ENCODE measurements at regions not wholly inside any gene's neighbourhood (a gene's known extent, or its start where the extent isn't known, plus 50 kb on each side); places are given as distances from the start of the nearest gene placed in this dataset.
"Not testable (repeated sequence)": the region's sequence is repeated elsewhere in the genome, so short reads cannot be mapped to it uniquely, and the experiment has no call there.

GRCh38 chr5:68838157-68838718 lies 255.6 kb upstream of the SLC30A5 start:
- no peaks in the 10 kb centered on the region for H3K27me3 Mint-ChIP-seq
- no peaks in the 10 kb centered on the region for H3K36me3 Mint-ChIP-seq (ENCODE audit: low read depth)
- DNase-seq, result no peak
- H3K4me1 Mint-ChIP-seq (ENCODE audit: low read depth), result no peaks in the 10 kb centered on the region
- H3K4me3 Mint-ChIP-seq, result no peak overlapping the region
- no peak overlapping the region for H3K27ac Mint-ChIP-seq
- H3K9me3 Mint-ChIP-seq, result no peaks in the 10 kb centered on the region

GRCh38 chr5:68839019-68839552 lies 254.7 kb upstream of the SLC30A5 start:
- H3K27me3 Mint-ChIP-seq, result no peaks in the 10 kb centered on the region
- no peak overlapping the region for H3K4me3 Mint-ChIP-seq
- DNase-seq, result no peak
- H3K9me3 Mint-ChIP-seq, result no peaks in the 10 kb centered on the region
- H3K27ac Mint-ChIP-seq, result no peak overlapping the region
- no peaks in the 10 kb centered on the region for H3K4me1 Mint-ChIP-seq (ENCODE audit: low read depth)
- H3K36me3 Mint-ChIP-seq (ENCODE audit: low read depth), result no peaks in the 10 kb centered on the region

- Mint-ChIP-seq H3K36me3 (ENCODE audit: low read depth) (no peaks in the 10 kb centered on the region), H3K9me3 (no peaks in the 10 kb centered on the region), H3K4me3 (no peak overlapping the region), H3K27me3 (no peaks in the 10 kb centered on the region), H3K27ac (no peak overlapping the region), H3K4me1 (ENCODE audit: low read depth) (no peaks in the 10 kb centered on the region)
- no peak for DNase-seq
Measured at GRCh38 chr5:68843624-68844364, 250.0 kb upstream of the SLC30A5 start.

GRCh38 chr5:68845131-68845530 lies 248.7 kb upstream of the SLC30A5 start:
- Mint-ChIP-seq H3K36me3 (ENCODE audit: low read depth) (no peaks in the 10 kb centered on the region), H3K9me3 (no peaks in the 10 kb centered on the region), H3K4me3 (no peak overlapping the region), H3K27me3 (no peaks in the 10 kb centered on the region), H3K27ac (no peak overlapping the region), H3K4me1 (ENCODE audit: low read depth) (no peaks in the 10 kb centered on the region)
- no peak for DNase-seq

GRCh38 chr5:68846828-68847227 lies 247.0 kb upstream of the SLC30A5 start:
- H3K4me1 Mint-ChIP-seq (ENCODE audit: low read depth), result no peaks in the 10 kb centered on the region
- H3K9me3 Mint-ChIP-seq, result no peaks in the 10 kb centered on the region
- no peak for DNase-seq
- H3K27ac Mint-ChIP-seq, result no peak overlapping the region
- no peak overlapping the region for H3K4me3 Mint-ChIP-seq
- H3K36me3 Mint-ChIP-seq (ENCODE audit: low read depth), result no peaks in the 10 kb centered on the region
- no peaks in the 10 kb centered on the region for H3K27me3 Mint-ChIP-seq

- Mint-ChIP-seq H3K27ac (no peak overlapping the region), H3K9me3 (no peaks in the 10 kb centered on the region)
Measured at GRCh38 chr5:68848091-68848490, 245.7 kb upstream of the SLC30A5 start.

GRCh38 chr5:68849103-68849502 lies 244.7 kb upstream of the SLC30A5 start:
- Mint-ChIP-seq H3K9me3 (no peaks in the 10 kb centered on the region), H3K4me3 (no peak overlapping the region), H3K27ac (no peak overlapping the region), H3K27me3 (no peaks in the 10 kb centered on the region), H3K36me3 (ENCODE audit: low read depth) (no peaks in the 10 kb centered on the region), H3K4me1 (ENCODE audit: low read depth) (no peaks in the 10 kb centered on the region)
- DNase-seq, result no peak

More at GRCh38 chr5:68848091-68848490, 245.7 kb upstream of the SLC30A5 start:
- DNase-seq, result no peak
- H3K27me3 Mint-ChIP-seq, result no peaks in the 10 kb centered on the region
- no peaks in the 10 kb centered on the region for H3K4me1 Mint-ChIP-seq (ENCODE audit: low read depth)
- no peaks in the 10 kb centered on the region for H3K36me3 Mint-ChIP-seq (ENCODE audit: low read depth)
- H3K4me3 Mint-ChIP-seq, result no peak overlapping the region

GRCh38 chr5:68849906-68850305 lies 243.9 kb upstream of the SLC30A5 start:
- no peaks in the 10 kb centered on the region for H3K9me3 Mint-ChIP-seq
- H3K4me1 Mint-ChIP-seq (ENCODE audit: low read depth), result no peaks in the 10 kb centered on the region
- DNase-seq, result no peak
- H3K27ac Mint-ChIP-seq, result no peak overlapping the region
- no peak overlapping the region for H3K4me3 Mint-ChIP-seq
- H3K27me3 Mint-ChIP-seq, result no peaks in the 10 kb centered on the region
- no peaks in the 10 kb centered on the region for H3K36me3 Mint-ChIP-seq (ENCODE audit: low read depth)

- Mint-ChIP-seq H3K9me3 (peaks cover 9% of the 10 kb centered on the region), H3K36me3 (ENCODE audit: low read depth) (no peaks in the 10 kb centered on the region), H3K4me3 (no peak overlapping the region), H3K27ac (no peak overlapping the region), H3K4me1 (ENCODE audit: low read depth) (no peaks in the 10 kb centered on the region), H3K27me3 (peaks cover 13% of the 10 kb centered on the region)
- no peak for DNase-seq
Measured at GRCh38 chr5:68861099-68861498, 232.7 kb upstream of the SLC30A5 start.

- DNase-seq, result no peak
- peaks cover 13% of the 10 kb centered on the region for H3K27me3 Mint-ChIP-seq
- H3K36me3 Mint-ChIP-seq (ENCODE audit: low read depth), result no peaks in the 10 kb centered on the region
- no peak overlapping the region for H3K27ac Mint-ChIP-seq
- peaks cover 9% of the 10 kb centered on the region for H3K9me3 Mint-ChIP-seq
- no peak overlapping the region for H3K4me3 Mint-ChIP-seq
- H3K4me1 Mint-ChIP-seq (ENCODE audit: low read depth), result no peaks in the 10 kb centered on the region
Measured at GRCh38 chr5:68862560-68862959, 231.3 kb upstream of the SLC30A5 start.

- H3K9me3 Mint-ChIP-seq; H3K27ac Mint-ChIP-seq; H3K4me3 Mint-ChIP-seq; DNase-seq; H3K4me1 Mint-ChIP-seq (ENCODE audit: low read depth); H3K36me3 Mint-ChIP-seq (ENCODE audit: low read depth): not testable (repeated sequence)
- H3K27me3 Mint-ChIP-seq, result peaks cover 13% of the 10 kb centered on the region
Measured at GRCh38 chr5:68865192-68865591, 228.6 kb upstream of the SLC30A5 start.

- Mint-ChIP-seq H3K4me1 (ENCODE audit: low read depth) (peaks cover 12% of the 10 kb centered on the region), H3K9me3 (no peaks in the 10 kb centered on the region), H3K4me3 (no peak overlapping the region), H3K36me3 (ENCODE audit: low read depth) (no peaks in the 10 kb centered on the region), H3K27ac (no peak overlapping the region), H3K27me3 (no peaks in the 10 kb centered on the region)
- DNase-seq, result no peak
Measured at GRCh38 chr5:68872088-68872839, 221.6 kb upstream of the SLC30A5 start.

- no peak overlapping the region for H3K27ac Mint-ChIP-seq
- no peaks in the 10 kb centered on the region for H3K36me3 Mint-ChIP-seq (ENCODE audit: low read depth)
- H3K27me3 Mint-ChIP-seq, result no peaks in the 10 kb centered on the region
- no peak for DNase-seq
- peaks cover 12% of the 10 kb centered on the region for H3K4me1 Mint-ChIP-seq (ENCODE audit: low read depth)
- no peaks in the 10 kb centered on the region for H3K9me3 Mint-ChIP-seq
- no peak overlapping the region for H3K4me3 Mint-ChIP-seq
Measured at GRCh38 chr5:68873198-68873597, 220.6 kb upstream of the SLC30A5 start.

- Mint-ChIP-seq H3K4me3 (no peak overlapping the region), H3K27ac (no peak overlapping the region), H3K4me1 (ENCODE audit: low read depth) (peaks cover 12% of the 10 kb centered on the region), H3K9me3 (no peaks in the 10 kb centered on the region), H3K27me3 (no peaks in the 10 kb centered on the region), H3K36me3 (ENCODE audit: low read depth) (no peaks in the 10 kb centered on the region)
- DNase-seq, result no peak
Measured at GRCh38 chr5:68875351-68875750, 218.5 kb upstream of the SLC30A5 start.

- no peak overlapping the region for H3K4me3 Mint-ChIP-seq
- DNase-seq, result no peak
- H3K27me3 Mint-ChIP-seq, result no peaks in the 10 kb centered on the region
- H3K27ac Mint-ChIP-seq, result no peak overlapping the region
- H3K36me3 Mint-ChIP-seq (ENCODE audit: low read depth), result no peaks in the 10 kb centered on the region
- H3K4me1 Mint-ChIP-seq (ENCODE audit: low read depth), result peaks cover 30% of the 10 kb centered on the region
- peaks cover 7% of the 10 kb centered on the region for H3K9me3 Mint-ChIP-seq
Measured at GRCh38 chr5:68883436-68883835, 210.4 kb upstream of the SLC30A5 start.
